Activated CD4-positive, alpha-beta T cell treated with anti-CD3 and anti-CD28 coated beads, Interleukin-2, amount 50 U/mL, for 16 hours (primary cell): ENCODE measurements at regions not wholly inside any gene's neighbourhood (a gene's known extent, or its start where the extent isn't known, plus 50 kb on each side); places are given as distances from the start of the nearest gene placed in this dataset.

Source experiments
- DNase-seq: peaks from one replicate; pipeline ENCODE4 v3.0.0-alpha.2; 2020

GRCh38 chr10:107471911-107472310 lies 307.4 kb upstream of the SORCS1 start:
- no peak for DNase-seq

GRCh38 chr10:107453561-107453960 lies 289.1 kb upstream of the SORCS1 start:
- no peak for DNase-seq

- no peak for DNase-seq
These were observed 286.5 kb upstream of the SORCS1 start for GRCh38 chr10:107451047-107451446.

GRCh38 chr10:107450056-107450455 lies 285.6 kb upstream of the SORCS1 start:
- DNase-seq = no peak

GRCh38 chr10:107444443-107444842 lies 279.9 kb upstream of the SORCS1 start:
- DNase-seq = no peak

- no peak for DNase-seq
These were observed 279.3 kb upstream of the SORCS1 start for GRCh38 chr10:107443813-107444212.

GRCh38 chr10:107443326-107443725 lies 278.8 kb upstream of the SORCS1 start:
- no peak for DNase-seq

GRCh38 chr10:107442035-107442505 lies 277.6 kb upstream of the SORCS1 start:
- DNase-seq = peak; percentile 28

GRCh38 chr10:107440741-107441140 lies 276.2 kb upstream of the SORCS1 start:
- no peak for DNase-seq

GRCh38 chr10:107437921-107438320 lies 273.4 kb upstream of the SORCS1 start:
- DNase-seq = no peak

- DNase-seq = no peak
These were observed 272.1 kb upstream of the SORCS1 start for GRCh38 chr10:107436568-107436967.

GRCh38 chr10:107434854-107435253 lies 270.3 kb upstream of the SORCS1 start:
- DNase-seq = no peak

GRCh38 chr10:107434201-107434600 lies 269.7 kb upstream of the SORCS1 start:
- DNase-seq = no peak

- no peak for DNase-seq
These were observed 269.1 kb upstream of the SORCS1 start for GRCh38 chr10:107433605-107434004.

GRCh38 chr10:107430446-107430845 lies 265.9 kb upstream of the SORCS1 start:
- DNase-seq = no peak

GRCh38 chr10:107427016-107427415 lies 262.5 kb upstream of the SORCS1 start:
- DNase-seq = no peak

GRCh38 chr10:107425931-107426553 lies 261.5 kb upstream of the SORCS1 start:
- no peak for DNase-seq

- no peak for DNase-seq
These were observed 260.1 kb upstream of the SORCS1 start for GRCh38 chr10:107424628-107425027.

- no peak for DNase-seq
These were observed 259.4 kb upstream of the SORCS1 start for GRCh38 chr10:107423903-107424302.

GRCh38 chr10:107422681-107423080 lies 258.2 kb upstream of the SORCS1 start:
- no peak for DNase-seq

GRCh38 chr10:107420196-107420595 lies 255.7 kb upstream of the SORCS1 start:
- no peak for DNase-seq

GRCh38 chr10:107418085-107418806 lies 253.7 kb upstream of the SORCS1 start:
- no peak for DNase-seq

- no peak for DNase-seq
These were observed 252.9 kb upstream of the SORCS1 start for GRCh38 chr10:107417446-107417845.

- DNase-seq = no peak
These were observed 250.9 kb upstream of the SORCS1 start for GRCh38 chr10:107415446-107415845.

- DNase-seq = no peak
These were observed 249.5 kb upstream of the SORCS1 start for GRCh38 chr10:107413971-107414370.
